ENCODE measurements at regions not wholly inside any gene's neighbourhood (a gene's known extent, or its start where the extent isn't known, plus 50 kb on each side); places are given as distances from the start of the nearest gene placed in this dataset.

DNA sequence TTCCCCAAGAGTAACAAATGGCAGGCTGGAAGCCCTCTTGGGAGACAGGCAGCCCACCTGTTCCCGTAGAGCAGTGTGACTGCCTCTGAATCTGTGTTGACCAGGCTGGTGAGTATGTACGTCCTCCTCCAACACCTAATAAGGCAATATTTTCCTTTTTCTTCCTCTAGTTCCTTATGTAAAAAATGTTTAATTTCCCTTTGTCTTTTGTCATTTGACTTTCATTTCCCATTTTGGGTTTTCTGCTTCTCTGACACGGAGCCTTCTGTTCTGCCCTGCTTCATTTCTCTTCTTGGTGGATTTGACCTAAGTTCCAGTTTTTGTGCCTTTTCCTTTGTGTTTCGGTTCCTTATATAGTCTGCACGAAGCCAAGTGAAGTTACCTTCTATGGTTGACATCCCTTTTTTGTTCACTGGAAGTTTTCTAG is 65.8 kb upstream of the ATF3 start:
- no TSS peak for BruUV-seq (replicated peaks)
- no peaks in the 10 kb centered on the region for H3K79me2 ChIP-seq (ENCODE audit: low read length)
- ATAC-seq (no peak), DNase-seq (no peak)
- H3K36me3 ChIP-seq (ENCODE audit: low read depth, low read length) = no peaks in the 10 kb centered on the region
- no peak overlapping the region for H3K27ac ChIP-seq (ENCODE audit: low read length)
- H3K4me2 ChIP-seq (ENCODE audit: low read length) = no peak overlapping the region
- no peaks in the 10 kb centered on the region for H4K20me1 ChIP-seq (ENCODE audit: low read length)
- H3K27me3 ChIP-seq (ENCODE audit: low read length) = peaks cover 10% of the 10 kb centered on the region; the same call in 1 of the 2 replicates
- no peaks in the 10 kb centered on the region for H3F3A ChIP-seq (ENCODE audit: low read length, unreplicated experiment)
- intact Hi-C loops (cut with micrococcal nuclease) = no loop called here
- no peak overlapping the region for H3K9ac ChIP-seq (ENCODE audit: low read length)
- H3K4me3 ChIP-seq (ENCODE audit: low read length) = no peak overlapping the region
- H3K9me2 ChIP-seq (replicated peaks; ENCODE audit: low read length) = no peaks in the 10 kb centered on the region
- no peaks in the 10 kb centered on the region for H3K4me1 ChIP-seq (ENCODE audit: insufficient read depth, low read length)
- CTCF ChIA-PET = no interaction called here
- H2AFZ ChIP-seq (ENCODE audit: low read length) = no peak overlapping the region
- TF ChIP-seq, protein P1, sequence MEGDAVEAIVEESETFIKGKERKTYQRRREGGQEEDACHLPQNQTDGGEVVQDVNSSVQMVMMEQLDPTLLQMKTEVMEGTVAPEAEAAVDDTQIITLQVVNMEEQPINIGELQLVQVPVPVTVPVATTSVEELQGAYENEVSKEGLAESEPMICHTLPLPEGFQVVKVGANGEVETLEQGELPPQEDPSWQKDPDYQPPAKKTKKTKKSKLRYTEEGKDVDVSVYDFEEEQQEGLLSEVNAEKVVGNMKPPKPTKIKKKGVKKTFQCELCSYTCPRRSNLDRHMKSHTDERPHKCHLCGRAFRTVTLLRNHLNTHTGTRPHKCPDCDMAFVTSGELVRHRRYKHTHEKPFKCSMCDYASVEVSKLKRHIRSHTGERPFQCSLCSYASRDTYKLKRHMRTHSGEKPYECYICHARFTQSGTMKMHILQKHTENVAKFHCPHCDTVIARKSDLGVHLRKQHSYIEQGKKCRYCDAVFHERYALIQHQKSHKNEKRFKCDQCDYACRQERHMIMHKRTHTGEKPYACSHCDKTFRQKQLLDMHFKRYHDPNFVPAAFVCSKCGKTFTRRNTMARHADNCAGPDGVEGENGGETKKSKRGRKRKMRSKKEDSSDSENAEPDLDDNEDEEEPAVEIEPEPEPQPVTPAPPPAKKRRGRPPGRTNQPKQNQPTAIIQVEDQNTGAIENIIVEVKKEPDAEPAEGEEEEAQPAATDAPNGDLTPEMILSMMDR (conservative IDR thresholded peaks at IDR 0.05; ENCODE audit: low read depth, low read length) = no peak
- TF ChIP-seq EZH2phosphoT487 (IDR thresholded peaks at IDR 0.05; ENCODE audit: borderline replicate concordance, low read length) (no peak), EZH2 (IDR thresholded peaks at IDR 0.05; ENCODE audit: low read length, unreplicated experiment) (no peak)
- no peaks in the 10 kb centered on the region for H3K9me3 ChIP-seq (ENCODE audit: low read length)
- POLR2A ChIA-PET (ENCODE audit: unreplicated experiment) = no interaction called here

DNA sequence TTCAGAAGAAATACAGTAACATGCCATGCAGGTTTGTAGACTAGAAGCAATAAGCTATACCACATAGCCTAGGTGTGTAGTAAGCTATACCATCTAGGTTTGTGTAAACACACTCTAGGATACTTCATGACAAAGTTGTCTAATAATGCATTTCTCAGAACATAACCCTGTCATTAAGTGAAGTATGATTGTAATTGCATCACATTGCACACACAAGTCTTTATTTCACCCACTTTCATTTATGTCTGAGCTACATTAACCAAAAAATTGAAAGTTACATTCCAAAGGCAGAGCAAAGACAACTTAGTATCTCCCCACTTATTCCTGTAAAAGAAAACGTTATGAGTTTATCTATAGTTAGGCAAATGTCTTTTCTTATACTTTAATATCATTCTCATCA is 64.5 kb upstream of the ATF3 start:
- H3K4me3 ChIP-seq (ENCODE audit: low read length) = no peak overlapping the region
- H3K9me2 ChIP-seq (replicated peaks; ENCODE audit: low read length) = no peaks in the 10 kb centered on the region
- ChIA-PET POLR2A (ENCODE audit: unreplicated experiment) (interaction anchor here (0.5 kb wide), 1 partner anchor 38 kb away, joined by 4 read pairs; no protein-coding TSS in a partner anchor), CTCF (no interaction called here)
- H3F3A ChIP-seq (ENCODE audit: low read length, unreplicated experiment) = no peaks in the 10 kb centered on the region
- peaks cover 10% of the 10 kb centered on the region; the same call in 1 of the 2 replicates for H3K27me3 ChIP-seq (ENCODE audit: low read length)
- no peak overlapping the region for H2AFZ ChIP-seq (ENCODE audit: low read length)
- no peaks in the 10 kb centered on the region for H3K4me1 ChIP-seq (ENCODE audit: insufficient read depth, low read length)
- no peaks in the 10 kb centered on the region for H3K36me3 ChIP-seq (ENCODE audit: low read depth, low read length)
- H4K20me1 ChIP-seq (ENCODE audit: low read length) = no peaks in the 10 kb centered on the region
- no peak for TF ChIP-seq EZH2phosphoT487 (IDR thresholded peaks at IDR 0.05; ENCODE audit: borderline replicate concordance, low read length)
- no peak for TF ChIP-seq EZH2 (IDR thresholded peaks at IDR 0.05; ENCODE audit: low read length, unreplicated experiment)
- TF ChIP-seq, protein P1 (conservative IDR thresholded peaks at IDR 0.05; ENCODE audit: low read depth, low read length) = no peak
- H3K4me2 ChIP-seq (ENCODE audit: low read length) = no peak overlapping the region
- no peaks in the 10 kb centered on the region for H3K79me2 ChIP-seq (ENCODE audit: low read length)
- intact Hi-C loops (cut with micrococcal nuclease) = no loop called here
- H3K9ac ChIP-seq (ENCODE audit: low read length) = no peak overlapping the region
- no peak for DNase-seq
- BruUV-seq (replicated peaks) = no TSS peak
- ATAC-seq = no peak
- H3K9me3 ChIP-seq (ENCODE audit: low read length) = no peaks in the 10 kb centered on the region
- H3K27ac ChIP-seq (ENCODE audit: low read length) = no peak overlapping the region

DNA sequence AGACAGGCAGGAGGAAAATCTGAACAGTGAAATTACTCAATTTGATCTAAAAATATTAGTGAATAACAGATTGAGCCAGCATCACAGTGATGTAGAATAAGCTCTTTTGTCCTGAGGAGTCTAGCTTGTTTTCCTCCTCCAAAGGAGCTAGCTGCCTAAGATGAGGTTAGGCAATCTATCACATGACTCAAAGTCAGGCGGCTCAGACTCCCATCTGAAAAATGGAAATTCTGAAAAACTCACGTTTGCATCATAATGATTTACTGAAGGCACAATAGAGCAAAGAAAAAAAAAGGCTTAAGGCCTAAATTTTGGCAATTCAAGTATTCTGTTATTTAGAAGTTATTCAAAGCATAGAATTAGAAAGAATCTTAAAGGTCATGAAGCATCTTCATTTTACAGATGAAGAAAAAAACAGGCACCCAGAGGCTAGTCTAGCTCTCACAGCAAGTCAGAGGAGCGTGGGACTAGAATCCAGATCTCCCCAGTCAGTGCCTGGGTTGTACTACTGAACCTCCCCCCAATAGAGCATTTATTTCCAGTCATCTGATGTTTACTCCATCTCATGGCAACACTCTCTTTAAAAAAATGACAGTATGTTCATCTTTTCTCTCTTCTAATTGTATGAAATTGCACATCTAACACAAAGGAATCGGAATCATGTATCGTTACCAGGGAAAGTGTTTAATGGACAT is 62.5 kb upstream of the ATF3 start:
- no TSS peak for BruUV-seq (replicated peaks)
- no peaks in the 10 kb centered on the region for H3K79me2 ChIP-seq (ENCODE audit: low read length)
- intact Hi-C loops (cut with micrococcal nuclease) = no loop called here
- POLR2A ChIA-PET (ENCODE audit: unreplicated experiment) = no interaction called here
- ATAC-seq = no peak
- no peak for DNase-seq
- TF ChIP-seq EZH2 (IDR thresholded peaks at IDR 0.05; ENCODE audit: low read length, unreplicated experiment) = no peak
- TF ChIP-seq, protein P1 (conservative IDR thresholded peaks at IDR 0.05; ENCODE audit: low read depth, low read length) = no peak
- no peak for TF ChIP-seq EZH2phosphoT487 (IDR thresholded peaks at IDR 0.05; ENCODE audit: borderline replicate concordance, low read length)
- peaks cover 10% of the 10 kb centered on the region; the same call in 1 of the 2 replicates for H3K27me3 ChIP-seq (ENCODE audit: low read length)
- H3K4me3 ChIP-seq (ENCODE audit: low read length) = no peak overlapping the region
- H3K9me2 ChIP-seq (replicated peaks; ENCODE audit: low read length) = no peaks in the 10 kb centered on the region
- H3F3A ChIP-seq (ENCODE audit: low read length, unreplicated experiment) = no peaks in the 10 kb centered on the region
- H3K9ac ChIP-seq (ENCODE audit: low read length) = no peak overlapping the region
- H3K27ac ChIP-seq (ENCODE audit: low read length) = no peak overlapping the region
- H4K20me1 ChIP-seq (ENCODE audit: low read length) = no peaks in the 10 kb centered on the region
- H3K4me1 ChIP-seq (ENCODE audit: insufficient read depth, low read length) = no peaks in the 10 kb centered on the region
- H3K4me2 ChIP-seq (ENCODE audit: low read length) = no peak overlapping the region
- no peak overlapping the region for H2AFZ ChIP-seq (ENCODE audit: low read length)
- H3K9me3 ChIP-seq (ENCODE audit: low read length) = no peaks in the 10 kb centered on the region
- CTCF ChIA-PET = no interaction called here
- no peaks in the 10 kb centered on the region for H3K36me3 ChIP-seq (ENCODE audit: low read depth, low read length)
